GM21717 (cell line): ENCODE measurements at regions not wholly inside any gene's neighbourhood (a gene's known extent, or its start where the extent isn't known, plus 50 kb on each side); places are given as distances from the start of the nearest gene placed in this dataset.
A peak's percentile ranks its signal among the peaks of the same experiment; 100 is the strongest.
"Not testable (repeated sequence)": the region's sequence is repeated elsewhere in the genome, so short reads cannot be mapped to it uniquely, and the experiment has no call there.

Source experiments
- ATAC-seq: cut with Tn5 transposase; IDR thresholded peaks from one replicate; pipeline ENCODE4 v1.9.1; 2021; ENCODE audit warnings: mild to moderate bottlenecking, moderate library complexity; ENCODE audit not compliant: unreplicated experiment

- no peak for ATAC-seq
Measured at GRCh38 chr4:164529486-164529885, 224.4 kb upstream of the SMIM31 start.

- ATAC-seq: no peak
Measured at GRCh38 chr4:164531336-164531735, 222.6 kb upstream of the SMIM31 start.

- no peak for ATAC-seq
Measured at GRCh38 chr4:164536814-164537213, 217.1 kb upstream of the SMIM31 start.

- no peak for ATAC-seq
Measured at GRCh38 chr4:164538097-164538496, 215.8 kb upstream of the SMIM31 start.

- no peak for ATAC-seq
Measured at GRCh38 chr4:164540987-164541386, 212.9 kb upstream of the SMIM31 start.

GRCh38 chr4:164542431-164542830 is 211.5 kb upstream of the SMIM31 start:
- no peak for ATAC-seq

- no peak for ATAC-seq
Measured at GRCh38 chr4:164550989-164551712, 202.8 kb upstream of the SMIM31 start.

- ATAC-seq: no peak
Measured at GRCh38 chr4:164551713-164552040, 202.3 kb upstream of the SMIM31 start.

- no peak for ATAC-seq
Measured at GRCh38 chr4:164571593-164572390, 182.1 kb upstream of the SMIM31 start.

- no peak for ATAC-seq
Measured at GRCh38 chr4:164572877-164573279, 181.1 kb upstream of the SMIM31 start.

GRCh38 chr4:164575861-164576260 is 178.1 kb upstream of the SMIM31 start:
- no peak for ATAC-seq

GRCh38 chr4:164579270-164579942 is 174.5 kb upstream of the SMIM31 start:
- no peak for ATAC-seq

GRCh38 chr4:164591666-164592065 is 162.3 kb upstream of the SMIM31 start:
- no peak for ATAC-seq

- no peak for ATAC-seq
Measured at GRCh38 chr4:164595751-164596150, 158.2 kb upstream of the SMIM31 start.

GRCh38 chr4:164596318-164596878 is 157.5 kb upstream of the SMIM31 start:
- no peak for ATAC-seq

- ATAC-seq: no peak
Measured at GRCh38 chr4:164596927-164597326, 157.0 kb upstream of the SMIM31 start.

GRCh38 chr4:164601653-164602052 is 152.3 kb upstream of the SMIM31 start:
- ATAC-seq: no peak

- not testable (repeated sequence) for ATAC-seq
Measured at GRCh38 chr4:164605791-164606190, 148.1 kb upstream of the SMIM31 start.

- peak; percentile 94 for ATAC-seq
Measured at GRCh38 chr4:164606478-164606877, 147.5 kb upstream of the SMIM31 start.

GRCh38 chr4:164613256-164613655 is 140.7 kb upstream of the SMIM31 start:
- no peak for ATAC-seq

GRCh38 chr4:164613792-164614191 is 140.1 kb upstream of the SMIM31 start:
- no peak for ATAC-seq

GRCh38 chr4:164614329-164614728 is 139.6 kb upstream of the SMIM31 start:
- ATAC-seq: no peak
